Heart left ventricle (tissue), 16 donors: ENCODE measurements at regions not wholly inside any gene's neighbourhood (a gene's known extent, or its start where the extent isn't known, plus 50 kb on each side); places are given as distances from the start of the nearest gene placed in this dataset.
"Not testable (repeated sequence)": the region's sequence is repeated elsewhere in the genome, so short reads cannot be mapped to it uniquely, and the experiment has no call there.

Experiments
- ATAC-seq, 4 donors: fragments of 200-7000 bp; cut with Tn5 transposase; one replicate each; pipeline ENCODE4 v1.9.1; 2020 to 2022; ENCODE audit warnings: moderate library complexity in 4 of 4, mild to moderate bottlenecking in 3 of 4, moderate number of reproducible peaks in 1 of 4
- DNase-seq, 5 donors: peaks; one replicate each; pipeline ENCODE4 v3.0.0-alpha.2; 2020
- H3K27ac ChIP-seq, 12 donors: fragments of 200-600 bp; sonication (generic) in 4 of 12; one replicate each; pipeline versions ENCODE4 v1.5.0 to v1.8.0; 2016 to 2022; ENCODE audit warnings: mild to moderate bottlenecking in 2 of 12
- H3K27me3 ChIP-seq, 9 donors: fragments of 200-600 bp; sonication (generic) in 2 of 9; one replicate each; pipeline versions ENCODE4 v1.5.1 to v1.8.0; 2016 to 2022; ENCODE audit warnings: mild to moderate bottlenecking in 3 of 9
- H3K36me3 ChIP-seq, 9 donors: fragments of 200-600 bp; sonication (generic) in 2 of 9; one replicate each; pipeline versions ENCODE4 v1.5.0 to v1.8.0; 2018 to 2022; ENCODE audit warnings: mild to moderate bottlenecking in 2 of 9
- H3K4me1 ChIP-seq, 12 donors: fragments of 200-600 bp; sonication (generic) in 4 of 12; one replicate each; pipeline versions ENCODE4 v1.5.0 to v1.8.0; 2016 to 2022; ENCODE audit warnings: mild to moderate bottlenecking in 3 of 12
- H3K4me3 ChIP-seq, 12 donors: fragments of 200-600 bp; sonication (generic) in 4 of 12; one replicate each; pipeline versions ENCODE4 v1.5.0 to v1.8.0; 2017 to 2022; ENCODE audit warnings: mild to moderate bottlenecking in 9 of 12, moderate library complexity in 4 of 12
- H3K9me3 ChIP-seq, 12 donors: fragments of 200-600 bp; sonication (generic) in 4 of 12; one replicate each; pipeline versions ENCODE4 v1.5.0 to v1.8.0; 2016 to 2022; ENCODE audit warnings: mild to moderate bottlenecking in 1 of 12
- CTCF ChIP-seq, 12 donors: fragments of 200-600 bp; sonication (generic) in 4 of 12; IDR thresholded peaks; one replicate each; pipeline versions ENCODE4 v1.5.0 to v1.8.0; 2018 to 2022; ENCODE audit warnings: antibody characterized with exemption in 12 of 12, mild to moderate bottlenecking in 5 of 12
- POLR2A ChIP-seq, 2 donors: fragments of 450-650 bp; IDR thresholded peaks; one replicate each; pipeline ENCODE4 v1.6.1; 2017; ENCODE audit warnings: antibody characterized with exemption in 2 of 2, mild to moderate bottlenecking in 2 of 2, moderate library complexity in 2 of 2
- WGBS, 4 donors: extraction: QIAGEN DNeasy Blood & Tissue Kit in 2 of 4; methylation state at CpG; one replicate each; pipeline versions ENCODE4 v1.1.5 to v1.1.7; 2013 to 2018; 5-methylcytosine and 5-hydroxymethylcytosine counted together
- intact Hi-C, 10 donors: fragments of 100-400 bp; cut with DNase I; formaldehyde crosslinking; loops; one replicate each; pipeline versions ENCODE4 v1.11.1 to v1.14.2; 2022
- donor health status: ischemic (EF 13 %, LVEDD 7.1; RV severe dilation, severe dysfunction).
- donor health status: healthy with polysubstance abuse.
- donor health status: DM: no; HTN: yes; CAD: no.
- donor health status: DM: no; HTN: no; CAD: no.
- donor health status: ischemic (EF 25% LVEDD 6.9; RV normal size, moderate dysfunction).
- donor health status: ischemic (EF 25% LVEDD 5.7; RV mildly dilated, moderate dysfunction).
- donor health status: healthy.
- donor health status: DM: yes; HTN: yes; CAD: no.
- donor health status: ischemic (EF 35%, LVEDD 5.7; RV mildly dilated, moderate dysfunction).
- donor health status: nonischemic (EF 11% LVEDD 7.7; RV severe dilation, severe dysfunction).
- donor health status: DM: yes; HTN: yes; CAD: no.
- donor health status: PGD.
- donor health status: ischemic (EF 29% LVEDD 5.4; RV normal size, mild dysfunction).
- donor health status: nonischemic (EF 23%, LVEDD 6.1; RV moderate dilation, normal function).

- no peaks in the 10 kb centered on the region for H3K4me1 ChIP-seq
- H3K27me3 ChIP-seq: no peaks in the 10 kb centered on the region
- H3K27ac ChIP-seq: no peak overlapping the region
- DNase-seq (no peak), ATAC-seq (no peak)
- no peaks in the 10 kb centered on the region for H3K36me3 ChIP-seq
- intact Hi-C loops: no loop called here
- no peak overlapping the region for H3K4me3 ChIP-seq
- 42 to 50% (median 45%) methylated on average over 2 of the region's 2 CpGs for WGBS, 4 donors
- TF ChIP-seq CTCF (IDR thresholded peaks at IDR 0.05): no peak
- TF ChIP-seq POLR2A (IDR thresholded peaks at IDR 0.05): no peak
- H3K9me3 ChIP-seq: peaks cover 0 to 3% (median 0%) of the 10 kb centered on the region in 12 donors
Measured at GRCh38 chr5:152164860-152165259, 240.2 kb upstream of the GLRA1 start.

- H3K27me3 ChIP-seq, DNase-seq, H3K4me1 ChIP-seq, H3K9me3 ChIP-seq, ATAC-seq, H3K4me3 ChIP-seq, H3K27ac ChIP-seq, H3K36me3 ChIP-seq: not testable (repeated sequence)
- WGBS, 4 donors: 40 to 59% (median 49%) methylated on average over 3 to 4 of the region's 4 CpGs
- intact Hi-C loops: loop anchor here in 1 of 10 donors (10.0 kb wide), 1 partner anchor 345 kb away; no protein-coding TSS in a partner anchor
Measured at GRCh38 chr5:152159894-152160293, 235.2 kb upstream of the GLRA1 start.

- intact Hi-C loops: loop anchor here in 1 of 10 donors (10.0 kb wide), 1 partner anchor 350 kb away; no protein-coding TSS in a partner anchor
Measured at GRCh38 chr5:152154452-152154851, 229.8 kb upstream of the GLRA1 start.

GRCh38 chr5:152151940-152152339, 227.3 kb upstream of the GLRA1 start:
- intact Hi-C loops: loop anchor here in 1 of 10 donors (10.0 kb wide), 1 partner anchor 353 kb away; no protein-coding TSS in a partner anchor
- TF ChIP-seq CTCF (IDR thresholded peaks at IDR 0.05) (no peak), POLR2A (IDR thresholded peaks at IDR 0.05) (no peak)
- H3K27me3 ChIP-seq: no peaks in the 10 kb centered on the region
- WGBS, 4 donors: 78 to 88% (median 83%) methylated on average over 3 of the region's 3 CpGs
- H3K36me3 ChIP-seq: no peaks in the 10 kb centered on the region
- no peak for ATAC-seq
- no peaks in the 10 kb centered on the region for H3K4me1 ChIP-seq
- peaks cover 0 to 9% (median 0%) of the 10 kb centered on the region in 12 donors for H3K9me3 ChIP-seq
- no peak overlapping the region for H3K4me3 ChIP-seq
- DNase-seq: no peak
- no peak overlapping the region for H3K27ac ChIP-seq

More at GRCh38 chr5:152154452-152154851, 229.8 kb upstream of the GLRA1 start:
- H3K9me3 ChIP-seq: peaks cover 0 to 11% (median 0%) of the 10 kb centered on the region in 12 donors
- WGBS, 4 donors: 91 to 95% (median 93%) methylated on average over 2 of the region's 2 CpGs
- not testable (repeated sequence) for H3K36me3 ChIP-seq, DNase-seq, H3K4me1 ChIP-seq, H3K27ac ChIP-seq, H3K27me3 ChIP-seq, ATAC-seq, H3K4me3 ChIP-seq

GRCh38 chr5:152151113-152151512, 226.5 kb upstream of the GLRA1 start:
- no peak for ATAC-seq
- H3K27me3 ChIP-seq: no peaks in the 10 kb centered on the region
- H3K4me3 ChIP-seq: no peak overlapping the region
- no peaks in the 10 kb centered on the region for H3K36me3 ChIP-seq
- no peak for DNase-seq
- WGBS, 4 donors: 52 to 71% (median 63%) methylated on average over 4 of the region's 4 CpGs
- intact Hi-C loops: loop anchor here in 1 of 10 donors (10.0 kb wide), 1 partner anchor 354 kb away; no protein-coding TSS in a partner anchor
- peaks cover 0 to 9% (median 0%) of the 10 kb centered on the region in 12 donors for H3K9me3 ChIP-seq
- H3K4me1 ChIP-seq: no peaks in the 10 kb centered on the region
- no peak overlapping the region for H3K27ac ChIP-seq
- no peak for TF ChIP-seq CTCF (IDR thresholded peaks at IDR 0.05)
- no peak for TF ChIP-seq POLR2A (IDR thresholded peaks at IDR 0.05)
